GM18909 (cell line): ENCODE measurements at regions not wholly inside any gene's neighbourhood (a gene's known extent, or its start where the extent isn't known, plus 50 kb on each side); places are given as distances from the start of the nearest gene placed in this dataset.

ENCODE experiments used
- ATAC-seq: cut with Tn5 transposase; IDR thresholded peaks from one replicate; pipeline ENCODE4 v1.9.1; 2021; ENCODE audit warnings: mild to moderate bottlenecking; ENCODE audit not compliant: unreplicated experiment, poor library complexity

DNA sequence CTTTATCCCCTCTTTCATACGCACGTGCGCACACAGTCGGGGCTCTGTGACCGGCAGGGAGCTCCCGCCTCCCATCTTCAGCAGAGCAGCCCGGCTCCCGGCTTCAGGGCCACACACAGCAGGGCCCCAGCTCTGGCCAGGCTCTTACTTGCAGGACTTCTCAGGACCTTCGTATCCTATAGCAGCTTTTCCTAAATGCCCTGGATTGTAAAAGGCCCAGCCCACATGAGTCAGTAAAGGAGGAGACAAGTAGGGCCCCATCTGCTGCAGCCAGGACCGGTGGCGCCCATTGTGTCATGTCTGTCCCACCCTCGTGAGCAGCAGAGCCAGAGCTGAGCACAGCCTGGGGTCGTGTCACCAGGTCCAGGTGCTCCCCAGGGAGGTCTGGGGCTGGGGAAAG is 107.6 kb upstream of the VSTM2B start:
- no peak for ATAC-seq

DNA sequence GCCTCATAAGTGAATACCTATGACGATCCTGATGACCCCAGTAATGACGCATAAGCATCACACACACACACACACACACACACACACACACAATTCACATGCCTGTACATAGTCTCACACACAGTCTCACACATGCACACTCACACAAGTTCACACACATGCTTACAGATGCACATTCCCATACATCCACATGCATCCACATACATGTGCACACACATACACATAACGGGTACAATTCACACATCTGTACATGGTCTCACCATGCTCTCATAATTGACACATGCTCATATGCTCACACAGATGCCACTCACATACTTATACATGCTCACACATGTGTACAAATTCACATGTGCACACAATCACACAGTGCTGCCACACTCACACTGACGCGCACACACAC is 105.7 kb upstream of the VSTM2B start:
- ATAC-seq, result no peak

GRCh38 chr19:29420482-29421195 is 105.2 kb upstream of the VSTM2B start:
- ATAC-seq, result no peak

DNA sequence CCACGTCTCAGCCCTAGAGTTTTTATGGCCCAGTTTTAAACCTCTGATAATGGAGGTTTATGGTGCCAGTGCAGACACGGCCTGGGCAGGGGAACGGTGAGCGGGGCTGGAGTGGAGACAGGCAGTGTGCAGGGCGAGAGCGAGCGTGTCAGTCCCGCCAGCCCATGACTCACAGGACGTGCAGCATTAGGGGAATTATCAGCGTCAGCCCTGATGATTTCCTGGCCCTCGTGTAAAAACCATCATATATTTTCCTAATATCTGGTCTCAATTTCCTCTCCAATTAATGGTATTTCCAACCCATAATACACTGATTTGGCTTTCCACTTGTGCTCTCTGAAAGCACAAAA is 104.6 kb upstream of the VSTM2B start:
- ATAC-seq, result no peak

DNA sequence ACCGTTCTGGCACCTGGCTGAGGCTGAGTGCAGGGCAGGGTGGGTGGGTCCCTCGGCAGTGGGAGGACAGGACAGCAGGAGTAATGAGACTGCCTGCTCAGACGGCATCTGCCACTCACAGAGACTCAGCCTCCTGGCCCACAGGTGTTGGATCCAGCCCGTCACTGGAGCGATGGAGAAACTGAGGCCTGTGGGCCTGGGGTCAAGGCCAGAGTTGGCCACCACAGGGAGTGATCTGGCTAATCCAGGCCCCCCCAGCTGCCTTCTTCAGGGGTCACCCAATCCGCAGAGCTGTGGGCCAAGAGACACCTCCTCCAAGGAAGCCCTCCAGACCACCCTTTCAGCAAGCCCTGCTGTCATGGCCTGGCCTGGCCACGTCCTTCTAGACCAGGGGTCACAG is 103.7 kb upstream of the VSTM2B start:
- no peak for ATAC-seq

DNA sequence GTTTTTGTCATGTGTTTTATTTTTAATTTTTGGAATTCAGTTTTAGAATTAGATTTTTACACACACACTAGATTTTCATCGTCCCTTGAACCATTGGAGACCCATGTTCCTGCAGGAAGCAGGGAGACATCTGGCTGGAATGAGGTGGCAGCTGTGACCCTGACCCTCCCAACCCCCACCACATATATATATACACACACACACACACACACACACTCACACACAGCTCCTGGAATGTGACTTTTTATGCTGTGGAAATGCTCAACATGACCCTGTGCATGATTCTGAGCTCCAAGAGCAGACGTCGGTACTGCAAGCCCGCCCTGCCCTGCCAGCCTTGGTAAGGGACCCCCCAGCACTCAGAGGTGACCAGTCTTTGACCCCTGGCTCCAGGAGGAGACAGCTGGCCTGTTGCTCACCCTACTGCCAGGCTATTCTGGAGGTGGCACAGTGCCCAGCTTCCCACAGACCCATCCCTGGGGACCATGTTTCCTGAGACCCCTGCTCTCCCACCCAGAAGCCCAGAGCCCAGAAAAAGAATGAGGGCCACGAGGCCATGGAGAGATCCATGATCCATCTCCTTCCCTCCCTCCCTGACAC is 103.2 kb upstream of the VSTM2B start:
- no peak for ATAC-seq

DNA sequence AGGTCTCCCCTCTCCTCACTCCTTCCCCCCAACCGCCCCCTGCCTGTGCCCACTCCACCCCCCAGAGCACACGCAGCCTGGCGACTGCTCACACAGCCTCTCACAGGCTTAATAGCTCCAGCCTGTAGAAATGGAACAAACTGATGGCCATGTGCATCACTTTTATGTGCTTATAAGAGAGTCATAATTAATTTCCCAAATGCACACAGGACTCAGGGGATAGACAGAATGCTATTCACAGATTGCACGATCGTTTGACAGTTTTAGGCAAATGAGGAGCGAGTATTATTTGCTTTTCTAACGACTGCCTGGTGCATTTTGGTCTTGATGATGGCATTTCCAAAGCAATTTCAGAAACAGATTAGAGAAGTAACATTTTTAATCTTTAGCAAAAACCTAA is 97.7 kb upstream of the VSTM2B start:
- ATAC-seq, result no peak

DNA sequence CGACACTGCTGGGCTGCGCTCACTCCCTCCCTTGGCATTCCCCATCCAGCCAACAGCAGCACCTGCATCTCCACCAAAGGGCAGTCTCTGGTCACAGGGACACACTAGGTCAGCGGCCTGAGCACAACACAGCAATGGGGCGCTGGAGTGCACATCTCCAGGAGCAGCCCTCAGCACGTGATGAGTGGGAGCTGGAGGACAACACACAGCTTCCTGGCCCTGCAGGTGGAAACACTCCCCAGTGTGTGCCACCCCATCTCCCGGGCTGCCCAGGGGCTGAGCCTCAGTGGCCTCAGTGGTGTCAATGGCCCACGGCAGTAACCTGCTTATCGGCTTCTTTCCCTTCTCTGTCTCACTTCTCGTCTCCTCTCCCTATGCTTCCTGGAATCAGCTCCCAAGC is 96.8 kb upstream of the VSTM2B start:
- no peak for ATAC-seq

- no peak for ATAC-seq
Measured at GRCh38 chr19:29429581-29429980, 96.2 kb upstream of the VSTM2B start.

GRCh38 chr19:29431332-29431731 is 94.5 kb upstream of the VSTM2B start:
- no peak for ATAC-seq

DNA sequence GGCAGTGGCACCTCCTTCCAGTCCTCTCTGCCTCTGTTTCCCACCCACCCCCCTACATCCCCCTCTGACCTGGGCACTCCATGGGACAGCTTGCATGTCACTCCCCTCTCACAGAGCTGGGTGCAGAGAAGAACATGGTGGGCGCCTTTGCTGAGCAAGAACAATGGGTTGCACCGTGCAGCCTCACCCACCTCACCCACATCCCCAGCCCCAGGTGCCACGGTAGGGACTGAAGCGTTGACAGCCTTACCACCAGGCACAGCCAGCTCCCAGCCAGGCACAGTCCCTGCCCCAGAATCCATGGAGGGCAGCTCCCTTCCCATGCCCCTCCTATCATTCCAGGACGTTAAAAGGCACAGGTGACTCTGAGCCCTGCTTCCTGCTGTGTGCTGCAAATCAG is 93.1 kb upstream of the VSTM2B start:
- no peak for ATAC-seq

DNA sequence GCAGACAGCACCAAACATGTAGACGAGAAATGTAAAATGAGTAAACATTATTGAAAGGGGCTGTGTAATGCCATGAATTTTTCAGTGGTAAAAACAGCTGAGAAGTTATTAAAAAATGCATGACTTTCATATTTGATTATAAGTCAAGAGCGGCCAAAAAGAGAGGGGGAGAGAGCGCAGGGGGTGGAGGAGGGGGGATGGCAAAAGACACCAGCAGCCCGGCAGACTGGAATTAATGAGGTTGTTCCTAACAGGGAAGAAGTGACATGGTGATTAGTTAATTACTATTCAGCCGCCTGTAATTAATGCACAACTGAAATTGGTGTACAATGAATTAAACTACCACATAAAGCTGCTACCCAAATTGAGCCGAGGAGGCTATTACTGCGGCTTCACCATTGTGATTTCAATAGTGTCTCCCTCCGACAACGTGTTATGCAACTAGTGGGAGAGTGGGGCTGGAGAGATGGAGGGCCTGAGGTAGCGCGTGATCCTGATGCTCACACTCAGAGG is 89.1 kb upstream of the VSTM2B start:
- ATAC-seq, result no peak

- no peak for ATAC-seq
Measured at GRCh38 chr19:29439021-29439420, 86.8 kb upstream of the VSTM2B start.

DNA sequence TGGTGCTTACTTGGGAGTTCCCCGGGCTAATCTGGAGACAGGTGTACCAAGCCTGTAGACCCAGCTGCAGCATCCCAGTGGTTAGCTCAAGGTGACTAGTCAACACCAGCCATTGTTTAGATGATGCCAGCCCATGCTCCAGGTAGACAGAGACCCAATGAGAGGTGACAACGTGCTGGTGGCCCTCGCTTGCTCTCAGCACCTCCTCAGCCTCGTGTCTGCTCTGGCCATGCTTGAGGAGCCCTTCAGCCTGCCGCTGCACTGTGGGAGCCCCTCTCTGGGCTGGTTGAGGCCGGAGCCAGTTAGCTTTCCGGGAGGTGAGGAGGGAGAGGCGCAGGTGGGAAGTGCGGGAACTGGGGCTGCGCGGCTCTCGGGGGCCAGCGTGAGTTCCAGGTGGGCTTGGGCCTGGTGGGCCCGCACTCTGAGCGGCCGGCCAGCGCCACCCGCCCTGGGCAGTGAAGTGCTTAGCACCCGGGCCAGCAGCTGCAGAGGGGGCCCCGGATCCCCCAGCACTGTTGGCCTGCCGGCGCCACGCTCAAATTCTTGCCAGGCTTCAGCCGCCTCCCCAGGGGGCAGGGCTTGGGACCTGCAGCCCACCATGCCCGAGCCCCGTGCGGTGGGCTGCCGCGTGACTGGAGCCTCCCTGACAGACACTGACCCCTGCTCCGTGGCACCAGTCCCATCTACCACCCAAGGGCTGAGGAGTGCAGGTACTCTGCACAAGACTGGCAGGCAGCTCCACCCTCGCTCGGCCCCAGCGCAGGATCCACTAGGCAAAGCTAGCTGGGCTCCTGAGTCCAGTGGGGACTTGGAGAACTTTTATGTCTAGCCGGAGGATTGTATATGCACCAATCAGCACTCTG is 85.9 kb upstream of the VSTM2B start:
- no peak for ATAC-seq

DNA sequence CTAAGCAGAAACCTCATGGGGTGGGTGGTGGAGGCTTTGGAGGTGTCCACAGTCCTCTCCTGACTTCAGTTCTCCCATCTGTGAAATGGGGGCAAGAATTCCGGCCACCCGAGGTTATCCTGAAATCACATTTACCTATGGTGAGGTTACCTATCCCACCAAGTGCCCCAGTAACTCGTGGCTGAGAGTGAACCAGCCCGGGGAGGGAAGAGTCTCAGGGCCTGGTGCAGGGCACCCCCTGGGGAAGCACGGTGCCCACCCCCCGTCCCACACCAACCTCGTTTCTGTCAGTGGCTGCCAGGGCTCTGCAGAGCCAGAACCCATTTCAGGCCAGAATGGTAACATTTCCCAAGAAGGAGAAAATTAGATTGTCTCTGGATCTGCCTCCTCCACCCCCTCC is 83.7 kb upstream of the VSTM2B start:
- ATAC-seq, result no peak

GRCh38 chr19:29442910-29443309 is 82.9 kb upstream of the VSTM2B start:
- no peak for ATAC-seq

DNA sequence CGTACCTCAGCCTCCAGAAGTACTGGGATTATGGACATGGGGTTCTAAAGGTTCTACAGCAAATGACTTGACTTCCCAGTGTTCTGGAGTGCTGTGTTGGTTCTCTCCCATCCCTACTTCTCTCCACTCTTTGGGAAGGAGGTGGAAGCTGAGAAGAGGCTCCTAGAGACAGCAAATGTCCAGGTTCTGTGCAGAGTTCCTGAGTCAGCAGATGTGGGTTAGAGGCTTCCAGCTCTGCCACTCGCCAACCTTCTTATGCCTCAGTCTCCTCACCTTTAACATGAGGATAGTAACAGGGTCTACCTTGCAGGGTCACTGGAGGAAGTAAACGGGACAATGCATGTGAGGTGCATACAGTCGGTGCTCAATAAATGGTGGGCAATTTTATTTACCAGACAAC is 80.5 kb upstream of the VSTM2B start:
- ATAC-seq, result no peak

- ATAC-seq, result no peak
Measured at GRCh38 chr19:29446361-29446760, 79.4 kb upstream of the VSTM2B start.

- ATAC-seq, result no peak
Measured at GRCh38 chr19:29448046-29448445, 77.7 kb upstream of the VSTM2B start.

- ATAC-seq, result no peak
Measured at GRCh38 chr19:29449371-29449770, 76.4 kb upstream of the VSTM2B start.

DNA sequence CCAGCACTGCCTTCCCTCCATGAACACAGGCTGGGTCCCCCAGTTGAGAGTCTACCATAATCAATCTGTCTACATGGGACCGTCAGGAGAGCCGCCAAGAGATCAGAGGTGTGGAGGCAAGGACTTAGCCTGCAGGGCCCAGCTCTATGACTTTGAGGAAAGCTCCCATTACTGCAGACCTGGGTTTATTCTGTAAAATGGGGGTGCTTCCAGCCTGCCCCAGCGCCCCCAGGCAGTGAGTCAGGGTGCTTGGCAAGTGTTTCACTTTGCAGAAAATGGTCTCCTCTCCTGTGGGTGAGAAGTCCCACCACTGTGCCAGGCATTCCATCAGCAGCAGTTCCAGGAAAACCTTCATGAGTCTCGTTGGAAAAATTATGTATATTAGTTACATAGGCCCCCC is 75.5 kb upstream of the VSTM2B start:
- ATAC-seq, result no peak
